SH-SY5Y (cell line): ENCODE measurements at regions not wholly inside any gene's neighbourhood (a gene's known extent, or its start where the extent isn't known, plus 50 kb on each side); places are given as distances from the start of the nearest gene placed in this dataset.

Source experiments
- GATA2 ChIP-seq: IDR thresholded peaks from 2 replicates; pipeline ENCODE4 v1.6.1; 2011; ENCODE audit warnings: mild to moderate bottlenecking, low read depth, low read length
- GATA3 ChIP-seq: IDR thresholded peaks from 2 replicates; pipeline ENCODE4 v1.6.1; 2011; ENCODE audit warnings: low read depth, mild to moderate bottlenecking, low read length, moderate library complexity

DNA sequence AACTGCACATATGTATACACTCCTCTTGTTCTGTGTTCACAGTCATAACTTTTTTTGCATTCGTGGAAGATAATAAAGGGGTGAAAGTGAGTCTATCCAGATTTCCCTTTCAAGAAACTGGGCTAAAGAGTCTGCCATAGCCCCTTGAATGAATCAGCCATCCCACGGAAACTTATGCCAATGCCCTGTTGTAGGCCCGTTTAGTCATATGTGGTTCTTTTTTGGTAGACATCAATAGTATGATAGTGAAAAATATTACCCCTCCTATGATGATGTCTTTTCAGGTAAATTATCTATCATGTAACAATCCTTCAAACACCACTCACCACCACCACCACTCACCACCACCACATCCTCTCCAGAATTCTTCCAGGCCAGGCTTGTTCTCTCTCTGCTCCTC is 99.9 kb upstream of the MYLIP start:
- TF ChIP-seq GATA2 (no peak), GATA3 (no peak)
